ENCODE measurements at regions not wholly inside any gene's neighbourhood (a gene's known extent, or its start where the extent isn't known, plus 50 kb on each side); places are given as distances from the start of the nearest gene placed in this dataset.

GRCh38 chr2:70367722-70368323 is 66.0 kb upstream of the FAM136A start:
- Mint-ChIP-seq H3K27me3 (no peaks in the 10 kb centered on the region), H3K27ac (no peak overlapping the region), H3K9me3 (no peaks in the 10 kb centered on the region), H3K4me3 (no peak overlapping the region), H3K4me1 (no peaks in the 10 kb centered on the region), H3K36me3 (ENCODE audit: low read depth) (no peaks in the 10 kb centered on the region)
- ATAC-seq (replicated peaks), result no peak

GRCh38 chr2:70362661-70363060 is 60.8 kb upstream of the FAM136A start:
- Mint-ChIP-seq H3K27ac (no peak overlapping the region), H3K27me3 (no peaks in the 10 kb centered on the region), H3K36me3 (ENCODE audit: low read depth) (no peaks in the 10 kb centered on the region), H3K4me1 (no peaks in the 10 kb centered on the region), H3K4me3 (no peak overlapping the region), H3K9me3 (no peaks in the 10 kb centered on the region)
- no peak for ATAC-seq (replicated peaks)

- Mint-ChIP-seq H3K27ac (no peak overlapping the region), H3K4me3 (no peak overlapping the region), H3K4me1 (no peaks in the 10 kb centered on the region), H3K36me3 (ENCODE audit: low read depth) (no peaks in the 10 kb centered on the region), H3K27me3 (no peaks in the 10 kb centered on the region), H3K9me3 (no peaks in the 10 kb centered on the region)
- no peak for ATAC-seq (replicated peaks)
These were observed 58.9 kb upstream of the FAM136A start for GRCh38 chr2:70360661-70361270.

- no peaks in the 10 kb centered on the region for H3K9me3 Mint-ChIP-seq
- ATAC-seq (replicated peaks), result no peak
These were observed 55.8 kb upstream of the FAM136A start for GRCh38 chr2:70357684-70358071.

GRCh38 chr2:70356941-70357683 is 55.2 kb upstream of the FAM136A start:
- Mint-ChIP-seq H3K4me1 (no peaks in the 10 kb centered on the region), H3K27ac (no peak overlapping the region), H3K9me3 (no peaks in the 10 kb centered on the region)

More at GRCh38 chr2:70357684-70358071, 55.8 kb upstream of the FAM136A start:
- Mint-ChIP-seq H3K27ac (no peak overlapping the region), H3K27me3 (no peaks in the 10 kb centered on the region), H3K4me1 (no peaks in the 10 kb centered on the region), H3K4me3 (no peak overlapping the region), H3K36me3 (ENCODE audit: low read depth) (no peaks in the 10 kb centered on the region)

GRCh38 chr2:70354264-70354949 is 52.5 kb upstream of the FAM136A start:
- no peak for ATAC-seq (replicated peaks)
- H3K36me3 Mint-ChIP-seq (ENCODE audit: low read depth), result no peaks in the 10 kb centered on the region
- peaks cover 13% of the 10 kb centered on the region for H3K27me3 Mint-ChIP-seq
- no peaks in the 10 kb centered on the region for H3K4me1 Mint-ChIP-seq
- H3K4me3 Mint-ChIP-seq, result no peak overlapping the region
- H3K9me3 Mint-ChIP-seq, result no peaks in the 10 kb centered on the region
- H3K27ac Mint-ChIP-seq, result no peak overlapping the region

More at GRCh38 chr2:70356941-70357683, 55.2 kb upstream of the FAM136A start:
- Mint-ChIP-seq H3K4me3 (no peak overlapping the region), H3K27me3 (peaks cover 4% of the 10 kb centered on the region), H3K36me3 (ENCODE audit: low read depth) (no peaks in the 10 kb centered on the region)
- no peak for ATAC-seq (replicated peaks)

Measured in activated T-helper 17 cell treated with anti-CD3 and anti-CD28 coated beads, Interleukin-2, amount 50 U/mL, for 72 hours (primary cell).